ENCODE measurements at regions not wholly inside any gene's neighbourhood (a gene's known extent, or its start where the extent isn't known, plus 50 kb on each side); places are given as distances from the start of the nearest gene placed in this dataset.

- no peaks in the 10 kb centered on the region for H3K36me3 ChIP-seq (ENCODE audit: control insufficient read depth, insufficient read depth, low read length)
- no peak overlapping the region for H3K4me3 ChIP-seq (replicated peaks in 1 of 4; ENCODE audit: control extremely low read depth in 1 of 4, insufficient read depth in 1 of 4, low read depth in 3 of 4, low read length in 4 of 4)
- H4K20me1 ChIP-seq (ENCODE audit: control insufficient read depth, extremely low read depth, insufficient read depth, low read length), result no peaks in the 10 kb centered on the region
- TF ChIP-seq EZH2 (IDR thresholded peaks at IDR 0.05; ENCODE audit: low read length, missing control alignments) (no peak), CTCF (conservative IDR thresholded peaks at IDR 0.05 in 1 of 2, IDR thresholded peaks at IDR 0.05 in 1 of 2; ENCODE audit: low read depth in 1 of 2, low read length in 2 of 2) (no peak)
- H2AFZ ChIP-seq (ENCODE audit: low read length), result no peak overlapping the region
- no peaks in the 10 kb centered on the region for H3K79me2 ChIP-seq (ENCODE audit: control insufficient read depth, insufficient read depth, low read length)
- H3K27me3 ChIP-seq (ENCODE audit: control insufficient read depth, insufficient read depth, low read length), result no peaks in the 10 kb centered on the region
- H3K9ac ChIP-seq (ENCODE audit: insufficient read depth, low read length), result no peak overlapping the region
- no peaks in the 10 kb centered on the region for H3K4me1 ChIP-seq (ENCODE audit: control insufficient read depth, extremely low read depth, insufficient read depth, low read length)
- H3K4me2 ChIP-seq (ENCODE audit: extremely low read depth, insufficient read depth, low read length), result no peak overlapping the region
- DNase-seq (ENCODE audit: low read depth in 2 of 2), result no peak
- no peaks in the 10 kb centered on the region for H3K9me3 ChIP-seq (ENCODE audit: control insufficient read depth, insufficient read depth, low read depth, low read length)
- no peak overlapping the region for H3K27ac ChIP-seq (ENCODE audit: insufficient read depth, low read length)
These were observed 97.5 kb downstream of the UNCX start for GRCh38 chr7:1329966-1330800.

GRCh38 chr7:1330801-1331425 is 98.2 kb downstream of the UNCX start:
- H3K36me3 ChIP-seq (ENCODE audit: control insufficient read depth, insufficient read depth, low read length), result no peaks in the 10 kb centered on the region
- H4K20me1 ChIP-seq (ENCODE audit: control insufficient read depth, extremely low read depth, insufficient read depth, low read length), result no peaks in the 10 kb centered on the region
- H2AFZ ChIP-seq (ENCODE audit: low read length), result no peak overlapping the region
- DNase-seq (ENCODE audit: low read depth in 2 of 2), result no peak
- no peaks in the 10 kb centered on the region for H3K27me3 ChIP-seq (ENCODE audit: control insufficient read depth, insufficient read depth, low read length)
- TF ChIP-seq CTCF (conservative IDR thresholded peaks at IDR 0.05 in 1 of 2, IDR thresholded peaks at IDR 0.05 in 1 of 2; ENCODE audit: low read depth in 1 of 2, low read length in 2 of 2), result no peak
- no peak for TF ChIP-seq EZH2 (IDR thresholded peaks at IDR 0.05; ENCODE audit: low read length, missing control alignments)
- H3K4me1 ChIP-seq (ENCODE audit: control insufficient read depth, extremely low read depth, insufficient read depth, low read length), result no peaks in the 10 kb centered on the region
- H3K4me3 ChIP-seq (replicated peaks in 1 of 4; ENCODE audit: control extremely low read depth in 1 of 4, insufficient read depth in 1 of 4, low read depth in 3 of 4, low read length in 4 of 4), result no peak overlapping the region
- H3K9me3 ChIP-seq (ENCODE audit: control insufficient read depth, insufficient read depth, low read depth, low read length), result no peaks in the 10 kb centered on the region
- no peak overlapping the region for H3K4me2 ChIP-seq (ENCODE audit: extremely low read depth, insufficient read depth, low read length)
- no peak overlapping the region for H3K9ac ChIP-seq (ENCODE audit: insufficient read depth, low read length)
- H3K79me2 ChIP-seq (ENCODE audit: control insufficient read depth, insufficient read depth, low read length), result no peaks in the 10 kb centered on the region
- no peak overlapping the region for H3K27ac ChIP-seq (ENCODE audit: insufficient read depth, low read length)

- H3K27me3 ChIP-seq (ENCODE audit: control insufficient read depth, insufficient read depth, low read length), result no peaks in the 10 kb centered on the region
- no peaks in the 10 kb centered on the region for H3K79me2 ChIP-seq (ENCODE audit: control insufficient read depth, insufficient read depth, low read length)
- H3K4me2 ChIP-seq (ENCODE audit: extremely low read depth, insufficient read depth, low read length), result no peak overlapping the region
- H3K4me3 ChIP-seq (replicated peaks in 1 of 4; ENCODE audit: control extremely low read depth in 1 of 4, insufficient read depth in 1 of 4, low read depth in 3 of 4, low read length in 4 of 4), result no peak overlapping the region
- H3K27ac ChIP-seq (ENCODE audit: insufficient read depth, low read length), result no peak overlapping the region
- no peak overlapping the region for H2AFZ ChIP-seq (ENCODE audit: low read length)
- H3K36me3 ChIP-seq (ENCODE audit: control insufficient read depth, insufficient read depth, low read length), result no peaks in the 10 kb centered on the region
- H3K9ac ChIP-seq (ENCODE audit: insufficient read depth, low read length), result no peak overlapping the region
- H3K4me1 ChIP-seq (ENCODE audit: control insufficient read depth, extremely low read depth, insufficient read depth, low read length), result no peaks in the 10 kb centered on the region
- no peaks in the 10 kb centered on the region for H4K20me1 ChIP-seq (ENCODE audit: control insufficient read depth, extremely low read depth, insufficient read depth, low read length)
- H3K9me3 ChIP-seq (ENCODE audit: control insufficient read depth, insufficient read depth, low read depth, low read length), result no peaks in the 10 kb centered on the region
- no peak for TF ChIP-seq CTCF (conservative IDR thresholded peaks at IDR 0.05 in 1 of 2, IDR thresholded peaks at IDR 0.05 in 1 of 2; ENCODE audit: low read depth in 1 of 2, low read length in 2 of 2)
- TF ChIP-seq EZH2 (IDR thresholded peaks at IDR 0.05; ENCODE audit: low read length, missing control alignments), result no peak
- no peak for DNase-seq (ENCODE audit: low read depth in 2 of 2)
These were observed 99.1 kb downstream of the UNCX start for GRCh38 chr7:1331561-1332467.
